H54 (cell line): ENCODE measurements at regions not wholly inside any gene's neighbourhood (a gene's known extent, or its start where the extent isn't known, plus 50 kb on each side); places are given as distances from the start of the nearest gene placed in this dataset.

Source experiments
- DNase-seq: peaks from one replicate; pipeline ENCODE4 v3.0.0; 2011; ENCODE audit warnings: low spot score, mixed read lengths; ENCODE audit not compliant: insufficient read length
- FAIRE-seq: peaks from 3 replicates; lab custom pipeline; 2011; peaks lifted over from hg19 to GRCh38; lab: Jason Lieb, UNC
- POLR2A ChIP-seq: IDR thresholded peaks from 2 replicates; pipeline ENCODE4 v1.6.1; 2011; ENCODE audit warnings: low read depth, mild to moderate bottlenecking, low read length

- DNase-seq: no peak
- no peak for TF ChIP-seq POLR2A
- no peak for FAIRE-seq
Measured at GRCh38 chr17:5819396-5819795, 235.1 kb upstream of the NLRP1 start.

DNA sequence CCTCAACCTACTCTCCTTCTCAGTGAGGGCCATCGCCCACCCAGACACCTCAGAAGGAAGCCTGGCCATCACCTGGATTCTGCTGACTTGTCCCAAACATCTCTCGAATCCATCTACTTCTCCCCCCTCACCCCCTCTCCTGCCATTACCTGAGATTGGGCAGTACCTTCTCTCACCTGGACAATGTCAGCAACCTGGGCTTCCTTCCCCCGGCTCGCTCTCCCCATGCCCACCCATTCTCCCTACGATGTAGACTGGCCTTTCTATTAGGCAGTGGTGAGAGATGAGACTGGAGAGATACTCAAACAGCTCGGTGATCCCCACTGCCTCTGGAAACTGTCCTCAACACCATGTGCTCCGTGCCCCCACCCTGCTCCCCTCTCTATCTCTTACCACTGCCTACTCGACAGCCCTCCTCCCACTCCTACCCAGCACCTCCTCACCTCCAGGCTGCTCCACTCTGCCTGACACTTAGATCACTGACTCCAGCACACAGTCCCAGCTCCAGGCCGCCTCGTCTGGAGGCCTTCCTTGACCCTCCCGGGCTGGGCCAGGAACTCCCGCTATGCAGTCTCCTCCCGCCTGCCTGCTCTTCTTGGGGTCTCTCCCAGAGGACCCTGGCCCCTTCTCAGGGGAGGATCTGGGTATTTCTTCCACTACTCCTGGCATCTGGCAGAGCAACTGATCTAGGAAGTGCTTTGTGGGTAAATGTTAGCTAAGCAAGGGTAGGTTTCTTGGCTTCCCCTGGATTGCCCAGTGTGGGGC, 235.8 kb upstream of the NLRP1 start:
- FAIRE-seq (no peak), DNase-seq (no peak)
- no peak for TF ChIP-seq POLR2A

DNA sequence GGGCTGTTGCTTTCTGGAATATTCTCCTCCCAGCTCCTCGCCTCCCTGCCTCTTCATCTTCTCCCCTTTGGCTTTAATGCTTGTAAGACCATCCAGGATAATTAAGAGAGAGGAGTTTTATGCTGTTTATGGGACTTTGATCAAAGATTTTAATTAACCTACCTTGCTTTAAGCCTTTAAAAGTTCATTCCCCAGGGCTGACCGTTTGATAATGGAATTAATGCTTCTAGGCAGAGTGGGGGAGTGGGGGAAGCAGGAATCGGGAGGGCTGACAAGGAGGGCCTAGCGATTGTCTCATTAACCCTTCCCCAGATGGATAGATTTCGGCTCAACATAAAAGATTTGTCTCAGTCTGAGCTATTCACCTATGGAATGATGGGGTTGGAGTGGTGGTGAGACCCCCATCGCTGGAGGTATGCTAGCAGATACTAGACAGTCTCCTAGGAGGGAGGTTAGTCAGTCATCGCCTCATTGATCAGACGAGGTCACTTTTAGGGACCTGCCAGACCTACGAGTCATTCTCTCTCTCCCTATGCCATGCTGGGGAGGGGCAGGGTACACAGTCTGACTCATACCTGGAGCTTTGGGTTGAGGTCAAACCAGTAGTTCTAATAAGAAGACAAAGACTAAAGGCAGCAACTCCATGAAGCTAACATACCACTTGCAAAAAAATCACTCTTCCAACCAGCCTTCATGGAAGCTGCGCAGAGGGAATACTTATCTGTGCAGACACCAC, 236.6 kb upstream of the NLRP1 start:
- no peak for FAIRE-seq
- DNase-seq: no peak
- TF ChIP-seq POLR2A: no peak

GRCh38 chr17:5821803-5822202, 237.5 kb upstream of the NLRP1 start:
- no peak for TF ChIP-seq POLR2A
- no peak for FAIRE-seq
- DNase-seq: no peak

- no peak for FAIRE-seq
- no peak for DNase-seq
- no peak for TF ChIP-seq POLR2A
Measured at GRCh38 chr17:5822281-5823060, 238.2 kb upstream of the NLRP1 start.

- FAIRE-seq (no peak), DNase-seq (no peak)
- no peak for TF ChIP-seq POLR2A
Measured at GRCh38 chr17:5823219-5823618, 238.9 kb upstream of the NLRP1 start.

DNA sequence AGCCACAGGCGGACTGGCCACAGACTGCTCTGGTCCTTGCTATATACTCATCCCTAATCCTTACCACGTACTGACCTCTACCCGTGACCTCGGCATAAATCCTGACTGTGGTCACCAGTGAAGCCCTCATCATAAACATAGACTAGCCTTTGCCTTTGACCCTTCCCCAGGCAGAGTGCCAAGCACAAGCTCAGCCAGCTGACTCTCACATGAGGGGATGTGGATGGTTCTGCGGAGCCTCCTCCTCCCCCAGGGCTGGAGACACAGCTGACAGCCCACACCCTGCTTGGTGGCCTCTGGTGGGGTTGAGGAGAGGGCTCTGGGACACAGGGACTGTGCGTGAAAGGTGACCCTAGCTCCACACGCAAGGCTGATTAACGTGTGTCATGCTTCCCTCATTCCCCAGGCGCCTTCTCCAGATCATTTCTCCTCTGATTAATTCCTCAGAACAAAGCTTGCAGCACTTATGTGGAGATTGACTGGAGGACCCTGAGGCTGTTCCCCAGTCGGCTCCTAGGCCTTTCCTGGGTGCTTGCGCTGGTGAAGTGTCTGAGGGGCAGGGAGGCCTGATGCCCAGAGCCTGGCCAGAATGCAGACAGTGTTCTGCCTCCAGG, 241.5 kb upstream of the NLRP1 start:
- no peak for DNase-seq
- no peak for FAIRE-seq
- no peak for TF ChIP-seq POLR2A

- no peak for TF ChIP-seq POLR2A
- FAIRE-seq (no peak), DNase-seq (no peak)
Measured at GRCh38 chr17:5826384-5826783, 242.1 kb upstream of the NLRP1 start.

DNA sequence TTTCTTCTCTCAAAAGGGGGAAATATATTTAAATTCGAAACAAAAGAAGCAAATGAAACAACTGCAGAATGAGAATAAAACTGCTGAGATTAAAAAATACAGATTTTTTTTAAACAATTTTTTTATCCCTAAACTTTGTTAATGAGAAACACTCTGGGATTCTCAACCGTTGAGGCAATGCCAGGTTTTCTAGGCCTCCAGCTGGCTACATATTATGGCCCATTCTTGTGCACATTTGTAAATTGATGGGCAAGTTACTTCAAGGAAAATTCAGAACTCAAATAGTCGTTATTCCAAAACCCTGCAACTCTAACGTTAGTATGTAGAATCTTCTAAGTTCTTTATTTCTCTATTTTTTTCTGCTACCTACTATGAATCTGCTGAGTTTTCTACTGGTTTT, 239.3 kb upstream of the WSCD1 start:
- no peak for TF ChIP-seq POLR2A
- no peak for FAIRE-seq

GRCh38 chr17:5832886-5833285, 237.3 kb upstream of the WSCD1 start:
- FAIRE-seq: peak; percentile 72
- DNase-seq: peak; percentile 15

More for the DNA sequence above, 239.3 kb upstream of the WSCD1 start:
- DNase-seq: no peak

DNA sequence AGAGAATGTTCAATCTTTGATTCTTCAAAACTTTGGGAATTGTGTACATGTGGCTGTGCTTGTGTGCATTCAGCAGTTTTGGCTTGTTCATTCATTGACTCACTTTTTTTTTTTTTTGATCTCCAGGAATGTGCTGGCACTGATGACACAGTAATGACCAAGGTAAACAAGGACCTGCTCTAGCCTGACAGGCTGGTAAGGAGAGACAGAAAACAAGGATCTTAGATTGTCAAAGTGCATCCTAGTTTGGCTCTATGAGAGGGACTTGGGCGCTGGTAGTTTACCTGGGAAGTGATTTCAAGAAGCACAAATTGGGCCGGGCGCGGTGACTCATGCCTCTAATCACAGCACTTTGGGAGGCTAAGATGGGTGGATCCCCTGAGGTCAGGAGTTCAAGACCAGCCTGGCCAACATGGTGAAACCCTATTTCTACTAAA, 233.1 kb upstream of the WSCD1 start:
- peak; percentile 48 for FAIRE-seq
- DNase-seq: peak; percentile 37
- no peak for TF ChIP-seq POLR2A

More at GRCh38 chr17:5832886-5833285, 237.3 kb upstream of the WSCD1 start:
- no peak for TF ChIP-seq POLR2A

- no peak for FAIRE-seq
Measured at GRCh38 chr17:5838661-5839300, 231.4 kb upstream of the WSCD1 start.

More at GRCh38 chr17:5838661-5839300, 231.4 kb upstream of the WSCD1 start:
- TF ChIP-seq POLR2A: no peak
- no peak for DNase-seq
